ENCODE measurements at regions not wholly inside any gene's neighbourhood (a gene's known extent, or its start where the extent isn't known, plus 50 kb on each side); places are given as distances from the start of the nearest gene placed in this dataset.
"Not testable (repeated sequence)": the region's sequence is repeated elsewhere in the genome, so short reads cannot be mapped to it uniquely, and the experiment has no call there.

GRCh38 chr15:20473465-20473864 is 68.1 kb downstream of the GOLGA6L6 start:
- not testable (repeated sequence) for H3K4me3 ChIP-seq (ENCODE audit: low read depth, low read length); DNase-seq (ENCODE audit: low read depth)

- not testable (repeated sequence) for H3K4me3 ChIP-seq (ENCODE audit: low read depth, low read length); DNase-seq (ENCODE audit: low read depth)
Observed at GRCh38 chr15:20472983-20473382, 68.6 kb downstream of the GOLGA6L6 start.

- not testable (repeated sequence) for H3K4me3 ChIP-seq (ENCODE audit: low read depth, low read length); DNase-seq (ENCODE audit: low read depth)
Observed at GRCh38 chr15:20470810-20471209, 70.8 kb downstream of the GOLGA6L6 start.

GRCh38 chr15:20441138-20441537 is 100.5 kb downstream of the GOLGA6L6 start:
- DNase-seq (ENCODE audit: low read depth); H3K4me3 ChIP-seq (ENCODE audit: low read depth, low read length): not testable (repeated sequence)

GRCh38 chr15:20440390-20440789 is 101.2 kb downstream of the GOLGA6L6 start:
- not testable (repeated sequence) for H3K4me3 ChIP-seq (ENCODE audit: low read depth, low read length); DNase-seq (ENCODE audit: low read depth)

- not testable (repeated sequence) for DNase-seq (ENCODE audit: low read depth); H3K4me3 ChIP-seq (ENCODE audit: low read depth, low read length)
Observed at GRCh38 chr15:20439111-20439510, 102.5 kb downstream of the GOLGA6L6 start.

GRCh38 chr15:20438255-20438654 is 103.3 kb downstream of the GOLGA6L6 start:
- not testable (repeated sequence) for H3K4me3 ChIP-seq (ENCODE audit: low read depth, low read length); DNase-seq (ENCODE audit: low read depth)

GRCh38 chr15:20433468-20433867 is 108.1 kb downstream of the GOLGA6L6 start:
- H3K4me3 ChIP-seq (ENCODE audit: low read depth, low read length); DNase-seq (ENCODE audit: low read depth): not testable (repeated sequence)

- not testable (repeated sequence) for DNase-seq (ENCODE audit: low read depth); H3K4me3 ChIP-seq (ENCODE audit: low read depth, low read length)
Observed at GRCh38 chr15:20430495-20430894, 111.1 kb downstream of the GOLGA6L6 start.

GRCh38 chr15:20420710-20421109 is 120.9 kb downstream of the GOLGA6L6 start:
- H3K4me3 ChIP-seq (ENCODE audit: low read depth, low read length); DNase-seq (ENCODE audit: low read depth): not testable (repeated sequence)

- DNase-seq (ENCODE audit: low read depth); H3K4me3 ChIP-seq (ENCODE audit: low read depth, low read length): not testable (repeated sequence)
Observed at GRCh38 chr15:20416618-20417017, 125.0 kb downstream of the GOLGA6L6 start.

GRCh38 chr15:20409667-20410198 is 131.9 kb downstream of the GOLGA6L6 start:
- H3K4me3 ChIP-seq (ENCODE audit: low read depth, low read length); DNase-seq (ENCODE audit: low read depth): not testable (repeated sequence)

GRCh38 chr15:20409247-20409646 is 132.4 kb downstream of the GOLGA6L6 start:
- TF ChIP-seq CTCF (conservative IDR thresholded peaks at IDR 0.05; ENCODE audit: low read depth, low read length) = no peak
- H3K4me3 ChIP-seq (ENCODE audit: low read depth, low read length) = no peak overlapping the region
- no peak for DNase-seq (ENCODE audit: low read depth)

GRCh38 chr15:20407553-20407952 is 134.0 kb downstream of the GOLGA6L6 start:
- TF ChIP-seq CTCF (conservative IDR thresholded peaks at IDR 0.05; ENCODE audit: low read depth, low read length) = no peak

GRCh38 chr15:20404571-20404970 is 137.0 kb downstream of the GOLGA6L6 start:
- not testable (repeated sequence) for DNase-seq (ENCODE audit: low read depth); H3K4me3 ChIP-seq (ENCODE audit: low read depth, low read length)

More at GRCh38 chr15:20407553-20407952, 134.0 kb downstream of the GOLGA6L6 start:
- H3K4me3 ChIP-seq (ENCODE audit: low read depth, low read length) = no peak overlapping the region
- no peak for DNase-seq (ENCODE audit: low read depth)

- H3K4me3 ChIP-seq (ENCODE audit: low read depth, low read length); DNase-seq (ENCODE audit: low read depth): not testable (repeated sequence)
Observed at GRCh38 chr15:20402586-20402985, 139.0 kb downstream of the GOLGA6L6 start.

GRCh38 chr15:20401058-20401457 is 140.5 kb downstream of the GOLGA6L6 start:
- not testable (repeated sequence) for DNase-seq (ENCODE audit: low read depth); H3K4me3 ChIP-seq (ENCODE audit: low read depth, low read length)

GRCh38 chr15:20398680-20399079 is 142.9 kb downstream of the GOLGA6L6 start:
- not testable (repeated sequence) for DNase-seq (ENCODE audit: low read depth); H3K4me3 ChIP-seq (ENCODE audit: low read depth, low read length)

All from choroid plexus epithelial cell (primary cell).